Lung (tissue), 11 donors: ENCODE measurements at regions not wholly inside any gene's neighbourhood (a gene's known extent, or its start where the extent isn't known, plus 50 kb on each side); places are given as distances from the start of the nearest gene placed in this dataset.

Experiments
- ATAC-seq: fragments of 200-7000 bp; cut with Tn5 transposase; one replicate; pipeline ENCODE4 v1.9.1; 2020; ENCODE audit warnings: moderate number of reproducible peaks; ENCODE audit not compliant: insufficient read depth, low FRiP score
- DNase-seq, 3 donors: peaks; one replicate each; pipeline ENCODE4 v3.0.0-alpha.2; 2013 to 2017
- H3K27ac ChIP-seq, 2 donors: one replicate each; pipeline ENCODE4 v1.5.1; 2013; ENCODE audit warnings: mild to moderate bottlenecking in 2 of 2, moderate library complexity in 2 of 2, control low read depth in 1 of 2, inconsistent platforms in 1 of 2, low read depth in 1 of 2, low read length in 1 of 2
- H3K27me3 ChIP-seq, 3 donors: one replicate each; pipeline ENCODE4 v1.5.1; 2013; ENCODE audit warnings: low read length in 2 of 3; ENCODE audit not compliant: control insufficient read depth in 3 of 3, insufficient read depth in 3 of 3
- H3K36me3 ChIP-seq, 4 donors: one replicate each; pipeline ENCODE4 v1.5.1; 2013; ENCODE audit warnings: low read length in 4 of 4, mild to moderate bottlenecking in 1 of 4, moderate library complexity in 1 of 4; ENCODE audit not compliant: control insufficient read depth in 4 of 4, insufficient read depth in 4 of 4
- H3K4me1 ChIP-seq, 5 donors: one replicate each; pipeline ENCODE4 v1.5.1; 2013; ENCODE audit warnings: low read length in 5 of 5, mild to moderate bottlenecking in 2 of 5, moderate library complexity in 1 of 5; ENCODE audit not compliant: control insufficient read depth in 5 of 5, insufficient read depth in 5 of 5
- H3K4me3 ChIP-seq: one replicate; pipeline ENCODE4 v1.5.1; 2013; ENCODE audit warnings: mild to moderate bottlenecking, control low read depth, moderate library complexity
- H3K9ac ChIP-seq, 2 donors: one replicate each; pipeline ENCODE4 v1.5.1; 2013; ENCODE audit warnings: low read length in 2 of 2, control low read depth in 1 of 2; ENCODE audit not compliant: insufficient read depth in 1 of 2
- H3K9me3 ChIP-seq, 4 donors: one replicate each; pipeline ENCODE4 v1.5.1; 2013; ENCODE audit warnings: low read length in 3 of 4, mild to moderate bottlenecking in 1 of 4, moderate library complexity in 1 of 4; ENCODE audit not compliant: control insufficient read depth in 4 of 4, insufficient read depth in 3 of 4
- WGBS, 2 donors: extraction: QIAGEN DNeasy Blood & Tissue Kit; methylation state at CpG; one replicate each; pipeline ENCODE4 v1.1.7; 2013; 5-methylcytosine and 5-hydroxymethylcytosine counted together
- TF ChIP-seq, protein P1 (sequence below): IDR thresholded peaks from 2 replicates; pipeline ENCODE4 v1.5.1; 2012; ENCODE audit warnings: mild to moderate bottlenecking; ENCODE audit errors: control extremely low read depth, extremely low read depth
- donor health status: control.
- donor health status: control.
- donor health status: Bipolar disorder and iron deficiency.
- donor health status: healthy.
- donor health status: DM: yes; HTN: yes; CAD: no.

DNA sequence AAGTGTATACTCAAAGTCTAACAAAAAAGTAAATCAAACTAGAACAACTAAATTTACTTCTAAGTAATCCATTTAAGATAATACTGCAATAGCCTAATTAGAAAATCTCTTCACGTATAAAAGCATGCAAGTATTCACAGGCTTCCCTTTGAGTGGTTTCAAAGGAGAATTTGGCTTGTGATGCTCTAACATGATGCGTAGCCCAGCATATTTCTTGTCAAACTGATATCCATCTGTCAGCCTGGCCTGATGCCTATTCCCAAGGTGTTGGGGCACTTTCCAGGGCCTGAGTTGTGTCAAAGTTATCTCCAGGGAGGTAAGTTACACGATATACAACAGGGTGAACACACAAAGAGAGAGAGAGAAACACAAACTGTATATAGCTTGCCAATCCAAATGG, 287.0 kb upstream of the MAGEB18 start:
- Histone ChIP-seq H3K4me3 (no peak overlapping the region), H3K36me3 (no peaks in the 10 kb centered on the region), H3K27me3 (no peaks in the 10 kb centered on the region), H3K27ac (no peak overlapping the region), H3K9me3 (no peaks in the 10 kb centered on the region), H3K4me1 (no peaks in the 10 kb centered on the region), H3K9ac (no peak overlapping the region)
- WGBS, 2 donors: 47 to 75% methylated on average over 3 of the region's 3 CpGs
- TF ChIP-seq, protein P1, sequence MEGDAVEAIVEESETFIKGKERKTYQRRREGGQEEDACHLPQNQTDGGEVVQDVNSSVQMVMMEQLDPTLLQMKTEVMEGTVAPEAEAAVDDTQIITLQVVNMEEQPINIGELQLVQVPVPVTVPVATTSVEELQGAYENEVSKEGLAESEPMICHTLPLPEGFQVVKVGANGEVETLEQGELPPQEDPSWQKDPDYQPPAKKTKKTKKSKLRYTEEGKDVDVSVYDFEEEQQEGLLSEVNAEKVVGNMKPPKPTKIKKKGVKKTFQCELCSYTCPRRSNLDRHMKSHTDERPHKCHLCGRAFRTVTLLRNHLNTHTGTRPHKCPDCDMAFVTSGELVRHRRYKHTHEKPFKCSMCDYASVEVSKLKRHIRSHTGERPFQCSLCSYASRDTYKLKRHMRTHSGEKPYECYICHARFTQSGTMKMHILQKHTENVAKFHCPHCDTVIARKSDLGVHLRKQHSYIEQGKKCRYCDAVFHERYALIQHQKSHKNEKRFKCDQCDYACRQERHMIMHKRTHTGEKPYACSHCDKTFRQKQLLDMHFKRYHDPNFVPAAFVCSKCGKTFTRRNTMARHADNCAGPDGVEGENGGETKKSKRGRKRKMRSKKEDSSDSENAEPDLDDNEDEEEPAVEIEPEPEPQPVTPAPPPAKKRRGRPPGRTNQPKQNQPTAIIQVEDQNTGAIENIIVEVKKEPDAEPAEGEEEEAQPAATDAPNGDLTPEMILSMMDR: no peak
- ATAC-seq (no peak), DNase-seq (no peak)

DNA sequence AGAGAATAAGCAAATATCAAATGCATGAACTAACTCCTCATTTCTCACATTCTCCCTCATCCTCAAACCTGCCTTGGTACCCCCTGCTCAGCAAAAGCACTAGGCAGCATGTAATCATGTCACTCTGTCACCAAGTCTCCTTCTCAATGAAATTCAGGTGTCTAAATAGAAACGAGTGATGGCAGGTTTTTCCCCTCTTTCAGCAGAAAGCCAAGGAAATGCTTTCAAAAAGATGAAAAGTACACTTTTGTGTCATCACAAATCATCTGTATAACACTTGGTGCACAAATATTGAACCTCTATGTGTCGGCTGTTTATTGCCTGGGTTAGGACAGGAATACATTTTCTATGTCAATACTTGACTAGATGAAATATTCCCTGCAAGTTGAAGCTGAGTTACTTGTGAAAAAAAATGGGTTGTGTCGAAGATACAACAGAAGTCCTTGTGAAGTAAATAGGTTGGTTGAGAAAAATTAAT, 285.1 kb upstream of the MAGEB18 start:
- Histone ChIP-seq H3K4me3 (no peak overlapping the region), H3K36me3 (no peaks in the 10 kb centered on the region), H3K4me1 (no peaks in the 10 kb centered on the region), H3K27me3 (no peaks in the 10 kb centered on the region), H3K9me3 (no peaks in the 10 kb centered on the region), H3K27ac (no peak overlapping the region), H3K9ac (no peak overlapping the region)
- TF ChIP-seq, protein P1: no peak
- no peak for DNase-seq
- ATAC-seq: no peak
- WGBS, 2 donors: 41 to 80% methylated on average over 3 of the region's 3 CpGs

DNA sequence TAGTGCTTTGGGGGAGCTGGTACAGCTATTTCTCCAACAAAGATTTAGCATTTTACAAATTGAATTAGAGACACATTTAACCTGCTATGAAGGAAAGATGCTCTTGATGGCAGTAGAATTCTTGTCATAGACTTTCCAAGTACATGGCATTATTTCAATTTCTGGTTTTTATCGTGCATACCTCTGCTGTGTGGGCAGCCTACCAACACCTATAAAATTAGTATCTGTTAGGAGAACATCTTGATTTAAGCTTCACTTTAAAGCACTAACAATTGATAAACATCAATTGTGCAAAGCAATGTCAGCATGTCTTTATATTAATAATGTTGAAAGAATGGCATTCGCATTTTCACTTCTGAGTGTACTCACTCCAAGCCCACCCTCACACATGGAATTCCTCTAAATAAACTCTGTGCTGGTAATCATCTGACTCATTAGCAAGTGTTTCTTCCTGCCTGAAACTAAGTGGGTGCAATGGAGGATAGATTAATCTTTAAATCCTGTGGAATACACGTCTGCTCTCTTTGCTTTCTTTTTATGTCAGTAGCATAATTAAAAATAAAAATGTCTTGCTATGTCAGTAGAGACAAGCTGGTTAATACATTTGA, 279.8 kb upstream of the MAGEB18 start:
- no peaks in the 10 kb centered on the region for H3K36me3 ChIP-seq
- no peak overlapping the region for H3K27ac ChIP-seq
- H3K9me3 ChIP-seq: no peaks in the 10 kb centered on the region
- no peaks in the 10 kb centered on the region for H3K4me1 ChIP-seq
- TF ChIP-seq, protein P1: no peak
- 50 to 71% methylated on average over 3 of the region's 3 CpGs for WGBS, 2 donors
- H3K9ac ChIP-seq: no peak overlapping the region
- no peaks in the 10 kb centered on the region for H3K27me3 ChIP-seq
- ATAC-seq: no peak
- H3K4me3 ChIP-seq: no peak overlapping the region
- peak in 2 of 3 donors; percentile 23 to 34 for DNase-seq

DNA sequence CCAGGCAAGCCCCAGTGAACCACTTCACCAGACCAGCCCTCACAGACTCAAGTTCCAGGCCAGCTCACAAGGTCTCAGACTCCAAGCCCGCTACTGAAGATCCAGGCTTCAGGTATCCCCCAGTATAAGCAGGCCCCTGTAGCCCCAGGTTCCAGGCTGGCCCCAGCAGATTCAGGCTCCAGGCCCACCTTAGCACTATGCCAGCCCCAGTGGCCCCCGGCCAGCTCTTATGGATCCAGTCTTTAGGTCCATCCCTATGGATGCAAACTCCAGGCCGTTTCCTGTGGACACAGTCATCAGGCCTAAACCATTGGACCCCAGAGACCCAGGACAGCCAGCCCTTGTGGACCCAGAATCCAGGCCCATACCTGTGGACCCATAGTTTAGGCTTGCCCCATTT, 277.8 kb upstream of the MAGEB18 start:
- no peaks in the 10 kb centered on the region for H3K9me3 ChIP-seq
- H3K27ac ChIP-seq: no peak overlapping the region
- TF ChIP-seq, protein P1: no peak

More for the DNA sequence above, 277.8 kb upstream of the MAGEB18 start:
- H3K4me3 ChIP-seq: no peak overlapping the region
- ATAC-seq (no peak), DNase-seq (no peak)
- H3K27me3 ChIP-seq: no peaks in the 10 kb centered on the region
- H3K36me3 ChIP-seq: no peaks in the 10 kb centered on the region
- H3K4me1 ChIP-seq: no peaks in the 10 kb centered on the region
- H3K9ac ChIP-seq: no peak overlapping the region
- WGBS, 2 donors: 50 to 81% methylated on average over 2 to 3 of the region's 3 CpGs
